ENCODE measurements at regions not wholly inside any gene's neighbourhood (a gene's known extent, or its start where the extent isn't known, plus 50 kb on each side); places are given as distances from the start of the nearest gene placed in this dataset.

- DNase-seq (ENCODE audit: low read depth), result no peak
These were observed 94.9 kb upstream of the TBX20 start for GRCh38 chr7:35348611-35349400.

GRCh38 chr7:35342786-35343185 lies 88.9 kb upstream of the TBX20 start:
- no peak for DNase-seq (ENCODE audit: low read depth)

GRCh38 chr7:35339811-35340210 lies 85.9 kb upstream of the TBX20 start:
- DNase-seq (ENCODE audit: low read depth), result no peak

GRCh38 chr7:35336444-35336843 lies 82.5 kb upstream of the TBX20 start:
- DNase-seq (ENCODE audit: low read depth), result no peak

GRCh38 chr7:35334506-35334905 lies 80.6 kb upstream of the TBX20 start:
- no peak for DNase-seq (ENCODE audit: low read depth)

- no peak for DNase-seq (ENCODE audit: low read depth)
These were observed 79.4 kb upstream of the TBX20 start for GRCh38 chr7:35333265-35333664.

GRCh38 chr7:35331730-35332678 lies 78.1 kb upstream of the TBX20 start:
- no peak for DNase-seq (ENCODE audit: low read depth)

- no peak for DNase-seq (ENCODE audit: low read depth)
These were observed 75.1 kb upstream of the TBX20 start for GRCh38 chr7:35329026-35329425.

- DNase-seq (ENCODE audit: low read depth), result no peak
These were observed 65.7 kb upstream of the TBX20 start for GRCh38 chr7:35319606-35320005.

GRCh38 chr7:35316549-35316948 lies 62.6 kb upstream of the TBX20 start:
- no peak for DNase-seq (ENCODE audit: low read depth)

GRCh38 chr7:35315517-35315916 lies 61.6 kb upstream of the TBX20 start:
- DNase-seq (ENCODE audit: low read depth), result no peak

- no peak for DNase-seq (ENCODE audit: low read depth)
These were observed 60.5 kb upstream of the TBX20 start for GRCh38 chr7:35314354-35314753.

GRCh38 chr7:35313575-35313974 lies 59.7 kb upstream of the TBX20 start:
- DNase-seq (ENCODE audit: low read depth), result no peak

All from myocyte (in vitro differentiated cells).